Breast epithelium (tissue), 3 donors: ENCODE measurements at regions not wholly inside any gene's neighbourhood (a gene's known extent, or its start where the extent isn't known, plus 50 kb on each side); places are given as distances from the start of the nearest gene placed in this dataset.

Source experiments
- CTCF ChIP-seq, 3 donors: fragments of 450-650 bp; IDR thresholded peaks; one replicate each; pipeline ENCODE4 v1.5.1; 2016 to 2017; ENCODE audit warnings: antibody characterized with exemption in 3 of 3, mild to moderate bottlenecking in 3 of 3, moderate library complexity in 3 of 3
- POLR2A ChIP-seq: fragments of 450-650 bp; IDR thresholded peaks from one replicate; pipeline ENCODE4 v1.6.1; 2016; ENCODE audit warnings: antibody characterized with exemption, mild to moderate bottlenecking, moderate library complexity
- POLR2AphosphoS5 ChIP-seq, 3 donors: sonication (generic); formaldehyde crosslinking; IDR thresholded peaks; one replicate each; pipeline ENCODE4 v1.6.1; 2017; ENCODE audit warnings: antibody characterized with exemption in 3 of 3

DNA sequence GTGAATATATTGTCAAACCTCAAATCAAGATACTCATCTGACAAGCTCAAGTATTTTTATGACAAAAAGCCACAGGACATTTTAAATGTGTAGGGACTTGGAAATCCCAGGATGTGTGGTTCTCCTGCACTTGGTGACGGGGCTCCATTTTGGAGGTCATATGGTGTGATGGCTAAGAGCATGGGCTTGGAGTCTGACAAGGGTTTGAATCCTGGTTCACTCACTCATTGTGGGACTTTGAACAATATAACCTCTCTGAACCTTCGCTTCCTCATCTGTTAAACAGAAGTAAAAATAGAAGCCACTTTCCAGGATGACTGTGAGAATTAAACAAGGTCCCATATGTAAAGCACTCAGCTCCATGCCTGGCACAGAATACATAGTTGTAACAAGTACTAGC lies 99.6 kb downstream of the SMIM20 start:
- TF ChIP-seq CTCF (IDR thresholded peaks at IDR 0.05) (no peak), POLR2A (no peak), POLR2AphosphoS5 (IDR thresholded peaks at IDR 0.05) (no peak)
